HCT116 (cell line): ENCODE measurements at regions not wholly inside any gene's neighbourhood (a gene's known extent, or its start where the extent isn't known, plus 50 kb on each side); places are given as distances from the start of the nearest gene placed in this dataset.

ENCODE experiments used
- ATAC-seq: fragments of 200-7000 bp; cut with Tn5 transposase; 2 replicates; pipeline ENCODE4 v1.9.1; 2020; ENCODE audit warnings: mild to moderate bottlenecking, moderate library complexity
- BruUV-seq: library from RNA; stranded (reverse); fragments of 400-500 nt; replicated peaks from 2 replicates; lab custom pipeline; 2021; lab: Mats Ljungman, UMichigan
- CTCF ChIA-PET: fragments of 300-600 bp; sonication (Branson Sonifier 250); formaldehyde crosslinking; loops from one replicate; lab custom pipeline; 2021; ENCODE audit warnings: antibody characterized with exemption; lab: Charles Lee
- POLR2A ChIA-PET: fragments of 300-600, 350-600 bp; sonication (Branson Sonifier 250); formaldehyde crosslinking; loops from one replicate; lab custom pipeline; 2021; ENCODE audit warnings: antibody characterized with exemption; lab: Charles Lee
- RAD21 ChIA-PET, 2 experiments: fragments of 300-600 bp; sonication (Branson Sonifier 250); formaldehyde crosslinking; loops; one replicate each; lab custom pipeline; 2023; ENCODE audit warnings: low total read pairs in 2 of 2; ENCODE audit not compliant: uncharacterized antibody in 2 of 2, unreplicated experiment in 2 of 2, low non-redundant PET in 1 of 2; lab: Charles Lee
- DNase-seq: peaks from one replicate; pipeline ENCODE4 v3.0.0-alpha.2; 2010; ENCODE audit warnings: low read depth, low spot score
- H2AFZ ChIP-seq: fragments of 200-600 bp; shearing (Covaris generic), sonication (generic); 2 replicates; pipeline ENCODE4 v1.6.1; 2017; ENCODE audit warnings: low read depth, mixed run types, mixed read lengths, antibody characterized with exemption, low read length; ENCODE audit not compliant: poor library complexity, severe bottlenecking
- H3K27ac ChIP-seq: 2 replicates; pipeline ENCODE4 v1.5.1; 2012; ENCODE audit warnings: low read depth, low read length
- H3K27me3 ChIP-seq: fragments of 200-600 bp; sonication (generic); 2 replicates; pipeline ENCODE4 v1.6.1; 2016; ENCODE audit warnings: mixed run types, low read length, mixed read lengths; ENCODE audit not compliant: insufficient read depth
- H3K36me3 ChIP-seq, 2 experiments: fragments of 200-500 bp in 1 of 2; fragments of 200-600 bp in 1 of 2; sonication (Bioruptor generic) in 1 of 2; sonication (generic) in 1 of 2; 2 replicates each; pipeline versions ENCODE4 v1.5.1 to v1.6.1; 2014 to 2016; ENCODE audit warnings: low read length in 2 of 2, inconsistent platforms in 1 of 2, mixed read lengths in 1 of 2, mixed run types in 1 of 2; ENCODE audit not compliant: insufficient read depth in 2 of 2, control insufficient read depth in 1 of 2
- H3K4me1 ChIP-seq, 2 experiments: fragments of 200-600 bp in 1 of 2; sonication (generic) in 1 of 2; 2 replicates each; pipeline versions ENCODE4 v1.5.1 to v1.6.1; 2012 to 2017; ENCODE audit warnings: low read length in 2 of 2, inconsistent platforms in 1 of 2, mild to moderate bottlenecking in 1 of 2, mixed read lengths in 1 of 2, mixed run types in 1 of 2, moderate library complexity in 1 of 2; ENCODE audit not compliant: insufficient read depth in 2 of 2, control insufficient read depth in 1 of 2
- H3K4me2 ChIP-seq: fragments of 200-600 bp; sonication (generic); 2 replicates; pipeline ENCODE4 v1.6.1; 2017; ENCODE audit warnings: mixed run types, low read length, mixed read lengths
- H3K4me3 ChIP-seq, 2 experiments: fragments of 200-600 bp in 1 of 2; sonication (generic) in 1 of 2; replicated peaks in 1 of 2; 2 replicates each; pipeline ENCODE4 v1.5.1; 2011 to 2016; ENCODE audit warnings: low read length in 2 of 2, control low read depth in 1 of 2, low read depth in 1 of 2, mild to moderate bottlenecking in 1 of 2, mixed read lengths in 1 of 2, mixed run types in 1 of 2
- H3K79me2 ChIP-seq: fragments of 200-600 bp; sonication (generic); 2 replicates; pipeline ENCODE4 v1.6.1; 2017; ENCODE audit warnings: mild to moderate bottlenecking, mixed run types, low read length, moderate library complexity, mixed read lengths; ENCODE audit not compliant: insufficient read depth
- H3K9ac ChIP-seq: fragments of 200-600 bp; sonication (generic); 2 replicates; pipeline ENCODE4 v1.6.1; 2016; ENCODE audit warnings: low read length, mixed read lengths
- H3K9me2 ChIP-seq: fragments of 200-600 bp; sonication (generic), shearing (Covaris generic); 2 replicates; pipeline ENCODE4 v1.6.1; 2017; ENCODE audit warnings: mixed run types, mild to moderate bottlenecking, moderate library complexity; ENCODE audit not compliant: insufficient read depth
- H3K9me3 ChIP-seq, 2 experiments: fragments of 200-500 bp in 1 of 2; fragments of 200-600 bp in 1 of 2; sonication (Bioruptor generic) in 1 of 2; sonication (generic) in 1 of 2; 2 replicates each; pipeline ENCODE4 v1.6.1; 2014 to 2017; ENCODE audit warnings: low read length in 2 of 2, mixed read lengths in 2 of 2, inconsistent platforms in 1 of 2, low read depth in 1 of 2, mild to moderate bottlenecking in 1 of 2, mixed run types in 1 of 2, moderate library complexity in 1 of 2; ENCODE audit not compliant: control insufficient read depth in 1 of 2, insufficient read depth in 1 of 2
- H4K20me1 ChIP-seq: fragments of 200-600 bp; sonication (generic), shearing (Covaris generic); 2 replicates; pipeline ENCODE4 v1.6.1; 2017; ENCODE audit warnings: mixed run types, mild to moderate bottlenecking, moderate library complexity; ENCODE audit not compliant: insufficient read depth
- ELF1 ChIP-seq: IDR thresholded peaks from 2 replicates; pipeline ENCODE4 v1.6.1; 2012; ENCODE audit warnings: low read depth, borderline replicate concordance
- EZH2 ChIP-seq: fragments of 200-600 bp; sonication (generic); IDR thresholded peaks from 2 replicates; pipeline ENCODE4 v1.6.1; 2017; ENCODE audit warnings: antibody characterized with exemption, mixed run types
- EZH2phosphoT487 ChIP-seq: fragments of 200-600 bp; IDR thresholded peaks from 2 replicates; pipeline ENCODE4 v1.6.1; 2018; ENCODE audit warnings: antibody characterized with exemption, borderline replicate concordance
- FOSL1 ChIP-seq: IDR thresholded peaks from 2 replicates; pipeline ENCODE4 v1.6.1; 2012; ENCODE audit warnings: low read depth
- JUND ChIP-seq: IDR thresholded peaks from 2 replicates; pipeline ENCODE4 v1.6.1; 2012
- MAX ChIP-seq: IDR thresholded peaks from 2 replicates; pipeline ENCODE4 v1.6.1; 2012
- POLR2A ChIP-seq: IDR thresholded peaks from 2 replicates; pipeline ENCODE4 v1.7.0; 2011; ENCODE audit warnings: borderline replicate concordance; ENCODE audit not compliant: insufficient read depth, insufficient read length; ENCODE audit errors: extremely low read depth
- POLR2AphosphoS5 ChIP-seq: IDR thresholded peaks from 2 replicates; pipeline ENCODE4 v1.6.1; 2011; ENCODE audit warnings: mild to moderate bottlenecking, low read depth, low read length, moderate library complexity
- RAD21 ChIP-seq: IDR thresholded peaks from 2 replicates; pipeline ENCODE4 v1.6.1; 2012; ENCODE audit warnings: low read depth, mild to moderate bottlenecking
- REST ChIP-seq: IDR thresholded peaks from 2 replicates; pipeline ENCODE4 v1.6.1; 2012; ENCODE audit warnings: low read depth
- SIN3A ChIP-seq: IDR thresholded peaks from 2 replicates; pipeline ENCODE4 v1.6.1; 2012; ENCODE audit warnings: low read depth
- SP1 ChIP-seq: IDR thresholded peaks from 2 replicates; pipeline ENCODE4 v1.6.1; 2012; ENCODE audit warnings: low read depth
- YY1 ChIP-seq: IDR thresholded peaks from 2 replicates; pipeline ENCODE4 v1.6.1; 2011; ENCODE audit warnings: low read length, low read depth, moderate library complexity, mild to moderate bottlenecking; ENCODE audit not compliant: insufficient replicate concordance; ENCODE audit errors: extremely low read depth
- ZFX ChIP-seq: fragments of 450-650 bp; IDR thresholded peaks from 2 replicates; pipeline ENCODE4 v1.6.1; 2017
- ZNF274 ChIP-seq: fragments of 200-500 bp; sonication (Bioruptor generic); IDR thresholded peaks from 2 replicates; pipeline ENCODE4 v1.6.1; 2014; ENCODE audit warnings: mild to moderate bottlenecking, low read depth, low read length, inconsistent platforms
- intact Hi-C: fragments of 100-400 bp; cut with micrococcal nuclease; formaldehyde crosslinking; loops from 2 replicates; pipeline ENCODE4 v1.10.0; 2022

GRCh38 chr3:194952841-194953241 lies 267.2 kb downstream of the FAM43A start:
- no peak overlapping the region for H3K4me3 ChIP-seq
- H3K27ac ChIP-seq: no peak overlapping the region
- no peaks in the 10 kb centered on the region for H3K9me3 ChIP-seq
- RAD21 ChIA-PET: no interaction called here
- H3K4me1 ChIP-seq: no peaks in the 10 kb centered on the region
- no peak for TF ChIP-seq JUND
- no peak for TF ChIP-seq MAX
- TF ChIP-seq EZH2phosphoT487: no peak
- no peak for TF ChIP-seq ELF1
- TF ChIP-seq EZH2: no peak
- no peak for TF ChIP-seq SP1
- no peak for TF ChIP-seq SIN3A
- TF ChIP-seq REST: no peak
- no peak for TF ChIP-seq YY1
- TF ChIP-seq ZNF274: no peak
- TF ChIP-seq RAD21: no peak
- TF ChIP-seq POLR2AphosphoS5: no peak
- TF ChIP-seq FOSL1: no peak
- TF ChIP-seq ZFX: no peak
- TF ChIP-seq POLR2A: no peak
- no peaks in the 10 kb centered on the region for H3K79me2 ChIP-seq
- no peaks in the 10 kb centered on the region for H3K9me2 ChIP-seq
- BruUV-seq: no TSS peak
- intact Hi-C loops: no loop called here
- H3K27me3 ChIP-seq: no peaks in the 10 kb centered on the region; the same call in 1 of the 2 replicates
- no peaks in the 10 kb centered on the region for H4K20me1 ChIP-seq
- no peak for DNase-seq
- POLR2A ChIA-PET: no interaction called here
- no peak overlapping the region for H3K4me2 ChIP-seq
- no peak overlapping the region for H2AFZ ChIP-seq
- CTCF ChIA-PET: interaction anchor here (1.5 to 2.9 kb wide), 2 partner anchors 270 to 281 kb away, joined by 4 to 9 read pairs; partner anchors contain the start of gene LSG1
- H3K9ac ChIP-seq: no peak overlapping the region
- H3K36me3 ChIP-seq: no peaks in the 10 kb centered on the region
- ATAC-seq: no peak
